Mucosa of descending colon (tissue), 3 donors: ENCODE measurements at regions not wholly inside any gene's neighbourhood (a gene's known extent, or its start where the extent isn't known, plus 50 kb on each side); places are given as distances from the start of the nearest gene placed in this dataset.

Experiments
- ATAC-seq: fragments of 200-7000 bp; cut with Tn5 transposase; one replicate; pipeline ENCODE4 v1.9.1; 2020; ENCODE audit warnings: mild to moderate bottlenecking, moderate library complexity
- DNase-seq, 3 donors: peaks; one replicate each; pipeline ENCODE4 v3.0.0-alpha.2; 2020
- H3K36me3 ChIP-seq: fragments of 200-600 bp; one replicate; pipeline ENCODE4 v1.8.0; 2021; ENCODE audit warnings: low read depth, mild to moderate bottlenecking
- H3K4me1 ChIP-seq: fragments of 200-600 bp; one replicate; pipeline ENCODE4 v1.8.0; 2021; ENCODE audit warnings: low read depth, mild to moderate bottlenecking
- H3K4me3 ChIP-seq: fragments of 200-600 bp; one replicate; pipeline ENCODE4 v1.8.0; 2021; ENCODE audit warnings: mild to moderate bottlenecking
- H3K9me3 ChIP-seq: fragments of 200-600 bp; one replicate; pipeline ENCODE4 v1.8.0; 2021; ENCODE audit warnings: mild to moderate bottlenecking
- CTCF ChIP-seq: fragments of 200-600 bp; IDR thresholded peaks from one replicate; pipeline ENCODE4 v1.8.0; 2022; ENCODE audit warnings: antibody characterized with exemption, mild to moderate bottlenecking
- intact Hi-C, 2 donors: fragments of 100-400 bp; cut with DNase I in 1 of 2; cut with micrococcal nuclease in 1 of 2; formaldehyde crosslinking; loops; one replicate each; pipeline versions ENCODE4 v1.11.0 to v1.11.1; 2022; cut with DNase I, micrococcal nuclease
- donor health status: DM: no; HTN: no; CAD: no; lungs with moderate emphysema.
- donor health status: DM: no; HTN: no; CAD: no.
- donor health status: DM: no; HTN: yes; CAD: no.

- intact Hi-C loops, result no loop called here
- H3K4me3 ChIP-seq, result no peak overlapping the region
- no peaks in the 10 kb centered on the region for H3K4me1 ChIP-seq
- H3K9me3 ChIP-seq, result no peaks in the 10 kb centered on the region
- no peak for ATAC-seq
- H3K36me3 ChIP-seq, result no peaks in the 10 kb centered on the region
- no peak for TF ChIP-seq CTCF
- no peak for DNase-seq
Measured at GRCh38 chrX:17262123-17262522, 112.9 kb upstream of the NHS start.

- Histone ChIP-seq H3K4me1 (no peaks in the 10 kb centered on the region), H3K4me3 (no peak overlapping the region), H3K9me3 (no peaks in the 10 kb centered on the region), H3K36me3 (no peaks in the 10 kb centered on the region)
- DNase-seq (no peak), ATAC-seq (no peak)
- intact Hi-C loops, result no loop called here
- no peak for TF ChIP-seq CTCF
Measured at GRCh38 chrX:17266136-17266535, 108.9 kb upstream of the NHS start.

GRCh38 chrX:17278961-17279360 lies 96.0 kb upstream of the NHS start:
- intact Hi-C loops, result no loop called here
- Histone ChIP-seq H3K36me3 (no peaks in the 10 kb centered on the region), H3K4me3 (no peak overlapping the region), H3K9me3 (no peaks in the 10 kb centered on the region), H3K4me1 (no peaks in the 10 kb centered on the region)
- DNase-seq (no peak), ATAC-seq (no peak)
- no peak for TF ChIP-seq CTCF

- H3K4me3 ChIP-seq, result no peak overlapping the region
- ATAC-seq, result no peak
- TF ChIP-seq CTCF, result no peak
Measured at GRCh38 chrX:17285983-17286382, 89.0 kb upstream of the NHS start.

GRCh38 chrX:17291171-17291900 lies 83.7 kb upstream of the NHS start:
- ATAC-seq (peak; percentile 45), DNase-seq (no peak)
- H3K4me3 ChIP-seq, result no peak overlapping the region
- no peak for TF ChIP-seq CTCF
- H3K9me3 ChIP-seq, result no peaks in the 10 kb centered on the region
- no peaks in the 10 kb centered on the region for H3K4me1 ChIP-seq
- intact Hi-C loops, result no loop called here
- H3K36me3 ChIP-seq, result no peaks in the 10 kb centered on the region

More at GRCh38 chrX:17285983-17286382, 89.0 kb upstream of the NHS start:
- no peaks in the 10 kb centered on the region for H3K9me3 ChIP-seq
- H3K36me3 ChIP-seq, result no peaks in the 10 kb centered on the region
- intact Hi-C loops, result no loop called here
- H3K4me1 ChIP-seq, result no peaks in the 10 kb centered on the region
- no peak for DNase-seq

GRCh38 chrX:17292111-17292527 lies 82.9 kb upstream of the NHS start:
- ATAC-seq, result no peak
- no peaks in the 10 kb centered on the region for H3K4me1 ChIP-seq
- H3K36me3 ChIP-seq, result no peaks in the 10 kb centered on the region
- no peaks in the 10 kb centered on the region for H3K9me3 ChIP-seq
- DNase-seq, result peak in 1 of 3 donors; percentile 3
- intact Hi-C loops, result no loop called here
- TF ChIP-seq CTCF, result no peak
- no peak overlapping the region for H3K4me3 ChIP-seq
